Muscle layer of colon (tissue), 2 donors: ENCODE measurements at regions not wholly inside any gene's neighbourhood (a gene's known extent, or its start where the extent isn't known, plus 50 kb on each side); places are given as distances from the start of the nearest gene placed in this dataset.
"Not testable (repeated sequence)": the region's sequence is repeated elsewhere in the genome, so short reads cannot be mapped to it uniquely, and the experiment has no call there.

Source experiments
- H3K27ac ChIP-seq: one replicate; pipeline ENCODE4 v1.7.0; 2013; ENCODE audit warnings: low read depth, mild to moderate bottlenecking, low read length, moderate library complexity
- H3K27me3 ChIP-seq, 2 donors: one replicate each; pipeline ENCODE4 v1.7.0; 2013; ENCODE audit warnings: low read length in 2 of 2, mild to moderate bottlenecking in 2 of 2; ENCODE audit not compliant: insufficient read depth in 2 of 2, control insufficient read depth in 1 of 2
- H3K36me3 ChIP-seq: one replicate; pipeline ENCODE4 v1.7.0; 2013; ENCODE audit warnings: mild to moderate bottlenecking, low read length; ENCODE audit not compliant: insufficient read depth
- H3K4me1 ChIP-seq: one replicate; pipeline ENCODE4 v1.7.0; 2013; ENCODE audit warnings: mild to moderate bottlenecking, low read length; ENCODE audit not compliant: insufficient read depth
- H3K4me3 ChIP-seq, 2 donors: one replicate each; pipeline ENCODE4 v1.7.0; 2013; ENCODE audit warnings: low read length in 2 of 2, low read depth in 1 of 2, mild to moderate bottlenecking in 1 of 2, moderate library complexity in 1 of 2
- H3K9ac ChIP-seq: one replicate; pipeline ENCODE4 v1.7.0; 2013; ENCODE audit warnings: low read length
- H3K9me3 ChIP-seq: one replicate; pipeline ENCODE4 v1.7.0; 2013; ENCODE audit warnings: mild to moderate bottlenecking, low read length
- donor health status: abdominal sarcoma.
- donor health status: Adenocarcinoma of cecum.

DNA sequence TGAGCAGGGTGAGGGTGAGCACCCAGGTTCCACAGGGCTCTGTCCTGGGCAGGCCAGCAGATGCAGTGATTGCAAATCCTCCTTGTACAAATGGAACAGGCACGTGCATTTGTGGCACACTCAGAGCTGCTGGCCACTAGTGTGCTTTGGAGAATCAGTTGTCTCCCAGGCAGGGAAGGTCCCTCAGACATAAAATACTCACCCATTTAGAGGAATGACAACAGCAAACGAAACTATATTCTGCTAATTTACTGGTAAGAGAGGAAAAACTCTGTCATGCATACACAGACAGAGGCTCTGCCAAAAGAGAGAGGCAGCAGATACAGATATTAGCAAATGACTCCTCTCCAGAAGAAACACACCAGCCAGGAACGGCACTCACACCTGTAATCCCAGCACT is 116.5 kb upstream of the PLGLB2 start:
- not testable (repeated sequence) for H3K4me1 ChIP-seq, H3K9me3 ChIP-seq, H3K9ac ChIP-seq, H3K27ac ChIP-seq, H3K36me3 ChIP-seq, H3K27me3 ChIP-seq, H3K4me3 ChIP-seq

DNA sequence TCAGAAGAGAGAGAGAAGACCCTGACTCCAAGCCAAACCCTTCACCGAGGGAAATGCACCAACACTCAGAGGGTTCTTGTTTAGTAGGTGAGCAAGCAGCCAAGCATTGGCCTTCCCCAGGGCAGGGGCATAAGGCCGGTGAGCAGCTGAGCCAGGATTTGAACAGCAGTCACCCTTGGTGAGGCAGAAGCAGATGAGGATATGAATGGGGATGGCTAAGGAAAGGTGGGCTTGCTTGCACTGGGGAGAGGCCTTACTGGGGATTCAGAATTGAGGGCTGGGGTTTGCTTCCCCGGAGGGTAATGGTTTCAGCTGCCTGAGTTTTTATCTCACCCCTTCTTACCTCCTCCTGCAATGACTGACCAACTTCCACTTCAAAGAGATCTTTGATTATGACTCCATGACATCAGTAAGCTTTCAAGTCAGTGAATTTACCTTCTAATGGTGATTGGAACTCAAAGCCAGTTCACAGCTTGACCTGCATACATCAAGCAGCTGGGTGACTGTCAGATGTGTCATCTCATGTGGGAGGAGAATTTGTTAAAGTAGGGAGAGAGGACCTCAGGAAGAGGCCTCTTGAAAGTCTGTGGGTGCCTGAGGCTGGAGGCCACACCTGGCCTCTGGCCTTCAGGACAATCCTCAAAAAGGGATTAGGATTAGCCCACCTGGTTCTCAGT is 114.5 kb upstream of the PLGLB2 start:
- H3K4me3 ChIP-seq, H3K27ac ChIP-seq, H3K36me3 ChIP-seq, H3K9ac ChIP-seq, H3K4me1 ChIP-seq, H3K9me3 ChIP-seq, H3K27me3 ChIP-seq: not testable (repeated sequence)

DNA sequence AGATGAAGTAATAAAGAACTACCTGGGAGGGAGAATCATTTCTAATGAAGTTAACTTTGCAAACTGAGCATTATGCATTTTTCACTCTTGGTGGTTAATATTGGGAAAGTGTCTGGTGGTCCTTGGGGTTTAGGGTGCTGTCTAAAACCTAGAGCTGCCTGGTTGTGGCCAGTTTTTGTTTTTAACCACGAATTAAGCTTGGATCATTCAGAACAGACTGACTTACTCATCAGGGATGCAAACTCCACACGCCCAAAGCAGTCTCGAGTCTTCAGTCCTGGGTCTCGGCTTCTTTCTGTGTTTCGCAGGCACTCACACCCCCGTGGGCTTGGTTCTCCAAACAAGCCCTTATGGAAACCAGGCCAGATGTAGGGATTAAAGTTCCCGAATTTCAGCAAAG is 113.8 kb upstream of the PLGLB2 start:
- H3K27me3 ChIP-seq, H3K36me3 ChIP-seq, H3K4me3 ChIP-seq, H3K9me3 ChIP-seq, H3K4me1 ChIP-seq, H3K9ac ChIP-seq, H3K27ac ChIP-seq: not testable (repeated sequence)

DNA sequence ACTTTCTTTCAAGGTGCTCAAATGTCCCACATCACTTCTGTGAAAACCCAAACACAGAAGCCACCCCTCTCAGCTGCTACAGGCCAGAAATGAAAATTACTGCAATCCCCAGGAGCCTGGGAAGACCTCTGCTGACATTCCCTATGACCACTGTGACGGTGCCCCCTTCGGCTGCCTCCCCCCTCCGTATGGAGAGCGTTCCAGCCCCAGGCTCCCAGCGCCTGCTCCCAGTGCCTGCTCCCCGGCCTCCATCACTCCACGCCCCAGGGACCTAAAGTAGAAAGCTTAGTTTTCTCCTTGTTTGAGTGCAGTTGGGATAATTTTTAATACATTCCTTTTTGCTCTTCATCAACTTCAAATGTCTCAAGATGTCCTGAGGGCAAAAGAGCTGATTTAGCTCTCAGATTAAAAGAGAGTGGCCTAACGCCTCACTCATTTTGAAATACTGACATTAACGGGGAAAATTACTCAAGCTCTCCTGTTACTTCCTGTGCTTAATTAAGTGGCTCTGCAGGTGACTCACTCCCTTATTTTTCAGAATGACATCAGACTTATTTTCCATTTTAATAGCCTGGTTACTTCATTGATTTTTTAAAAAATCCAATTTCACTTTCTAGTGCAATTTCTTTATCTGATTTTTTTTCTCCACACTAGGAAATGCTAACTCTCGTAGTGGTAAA is 112.8 kb upstream of the PLGLB2 start:
- not testable (repeated sequence) for H3K9me3 ChIP-seq, H3K36me3 ChIP-seq, H3K27ac ChIP-seq, H3K27me3 ChIP-seq, H3K4me1 ChIP-seq, H3K9ac ChIP-seq, H3K4me3 ChIP-seq

DNA sequence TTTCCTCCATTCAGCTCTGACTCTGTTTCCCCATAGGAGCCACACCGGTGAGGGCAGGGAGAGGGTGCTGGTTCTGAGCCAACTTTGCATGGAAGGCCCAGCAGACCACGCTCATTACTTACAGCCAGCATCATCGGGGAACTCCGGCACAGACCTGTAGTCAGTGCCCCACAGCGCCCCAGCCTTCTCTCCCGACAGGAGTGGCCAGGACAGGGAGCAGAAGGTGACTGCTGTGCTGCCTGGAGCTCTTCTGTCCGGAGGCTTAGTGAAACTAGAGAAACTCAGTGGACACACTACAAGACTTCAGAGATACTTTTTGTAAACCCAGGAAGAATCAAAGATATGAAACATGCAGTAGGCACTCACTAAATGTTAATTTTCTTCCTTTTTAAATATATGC is 111.6 kb upstream of the PLGLB2 start:
- not testable (repeated sequence) for H3K4me1 ChIP-seq, H3K36me3 ChIP-seq, H3K9me3 ChIP-seq, H3K4me3 ChIP-seq, H3K27me3 ChIP-seq, H3K27ac ChIP-seq, H3K9ac ChIP-seq

DNA sequence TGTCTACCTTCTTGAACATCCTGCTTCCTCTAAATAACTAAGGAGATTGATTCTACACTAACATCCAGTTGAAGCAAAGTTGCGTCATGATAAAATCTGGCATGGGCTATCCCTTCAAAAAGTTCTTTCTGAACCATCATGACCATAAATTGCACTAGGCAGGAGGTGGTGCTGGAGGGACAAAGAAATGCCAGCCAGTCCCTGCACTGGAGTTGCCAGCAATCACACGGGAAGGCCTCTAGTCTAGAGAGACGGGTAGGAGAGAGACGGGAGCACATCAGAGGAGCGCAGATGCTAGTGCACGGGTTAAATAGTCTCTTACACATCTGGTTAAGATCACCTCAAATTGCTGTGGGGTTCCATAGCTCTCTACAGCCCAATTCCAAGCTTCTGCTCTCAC is 111.2 kb upstream of the PLGLB2 start:
- not testable (repeated sequence) for H3K36me3 ChIP-seq, H3K4me3 ChIP-seq, H3K9me3 ChIP-seq, H3K4me1 ChIP-seq, H3K27me3 ChIP-seq, H3K27ac ChIP-seq, H3K9ac ChIP-seq

DNA sequence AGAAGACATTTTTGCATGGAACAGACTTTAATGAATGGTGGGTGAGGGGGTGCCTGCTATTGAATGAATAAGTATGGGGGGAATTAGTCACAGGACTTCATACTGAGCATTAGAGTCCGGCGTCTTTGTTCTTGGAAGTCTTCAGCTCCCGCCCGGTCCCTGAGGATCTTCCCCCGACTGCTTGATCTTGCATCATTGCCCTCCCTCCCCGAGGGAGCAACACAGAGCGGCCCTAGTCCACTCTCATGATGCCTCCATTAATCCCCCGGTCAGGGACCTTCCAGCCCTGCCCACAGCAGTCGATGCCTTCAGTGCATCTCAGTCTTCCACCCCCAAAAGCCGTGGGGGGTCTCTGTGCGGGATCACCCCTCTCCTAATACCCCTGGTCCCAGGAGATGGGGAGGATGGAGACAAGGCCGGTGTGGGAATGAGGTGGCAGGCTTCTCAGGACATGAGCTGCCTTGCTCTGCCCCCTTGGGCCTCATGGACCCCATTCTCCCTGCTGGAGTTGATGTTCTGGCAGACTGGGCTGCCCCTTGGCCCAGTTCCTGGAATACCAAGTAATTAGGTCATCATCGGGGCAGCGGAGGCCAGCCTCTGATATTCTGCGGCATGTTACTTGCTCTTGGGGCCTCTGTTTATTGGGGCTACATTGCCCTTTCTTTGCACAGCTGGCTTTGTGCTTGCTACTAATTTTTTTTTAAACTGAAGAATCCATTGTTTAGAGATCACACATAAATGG is 110.5 kb upstream of the PLGLB2 start:
- not testable (repeated sequence) for H3K27me3 ChIP-seq, H3K27ac ChIP-seq, H3K4me1 ChIP-seq, H3K36me3 ChIP-seq, H3K9me3 ChIP-seq, H3K9ac ChIP-seq, H3K4me3 ChIP-seq

DNA sequence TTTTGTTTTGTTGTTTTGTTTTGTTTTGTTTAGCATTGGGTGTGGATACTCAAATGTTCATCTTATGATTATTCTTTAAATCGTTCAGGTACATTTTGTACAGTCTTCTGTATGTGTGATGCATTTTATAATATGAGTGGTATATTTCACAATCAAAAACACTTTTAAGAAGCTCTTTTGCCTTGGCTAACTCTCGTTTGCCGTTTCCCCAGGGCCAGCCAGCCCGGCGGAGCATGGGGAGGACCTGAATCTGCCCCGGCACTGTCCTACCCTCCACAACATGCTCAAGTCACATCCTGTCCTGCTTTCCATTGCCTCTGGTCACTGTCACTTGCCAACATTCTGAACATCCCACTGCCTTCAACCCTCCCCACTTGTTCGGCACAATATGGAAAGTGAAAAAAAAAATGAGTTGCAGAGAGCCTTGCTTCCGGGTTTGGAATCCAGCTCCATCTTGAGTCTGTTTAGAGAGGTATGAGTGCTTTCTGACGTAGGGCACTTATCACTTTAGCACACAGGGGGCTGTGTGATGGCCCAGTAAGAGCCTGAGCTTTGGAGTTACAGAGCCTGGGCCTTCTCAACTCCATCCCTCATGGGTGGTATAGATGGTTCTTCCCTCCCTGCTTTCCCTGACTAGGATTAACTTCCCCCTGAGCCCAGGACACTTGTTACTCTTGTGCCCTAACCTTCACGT is 109.6 kb upstream of the PLGLB2 start:
- H3K9ac ChIP-seq, H3K27ac ChIP-seq, H3K27me3 ChIP-seq, H3K9me3 ChIP-seq, H3K36me3 ChIP-seq, H3K4me3 ChIP-seq, H3K4me1 ChIP-seq: not testable (repeated sequence)

DNA sequence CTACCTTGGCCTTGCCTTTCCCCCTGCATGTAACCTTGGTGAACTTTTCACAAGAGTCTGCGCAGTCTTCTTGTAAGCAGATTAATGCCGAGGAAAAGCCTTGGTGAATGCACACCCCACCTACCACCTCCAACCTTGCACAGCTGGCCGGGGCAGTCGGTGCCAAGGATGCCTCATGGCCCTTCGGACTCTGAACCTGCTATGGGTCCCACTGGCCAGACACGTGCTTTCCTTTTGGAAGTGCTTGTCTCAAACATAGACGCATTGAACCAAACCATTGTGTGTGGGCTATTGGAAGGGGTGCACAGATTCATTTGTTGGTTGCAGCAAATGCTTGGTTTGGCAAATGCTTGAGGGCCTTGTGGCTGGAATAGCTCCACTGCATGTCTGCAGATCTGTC is 109.0 kb upstream of the PLGLB2 start:
- H3K9me3 ChIP-seq, H3K4me3 ChIP-seq, H3K27me3 ChIP-seq, H3K9ac ChIP-seq, H3K4me1 ChIP-seq, H3K27ac ChIP-seq, H3K36me3 ChIP-seq: not testable (repeated sequence)

DNA sequence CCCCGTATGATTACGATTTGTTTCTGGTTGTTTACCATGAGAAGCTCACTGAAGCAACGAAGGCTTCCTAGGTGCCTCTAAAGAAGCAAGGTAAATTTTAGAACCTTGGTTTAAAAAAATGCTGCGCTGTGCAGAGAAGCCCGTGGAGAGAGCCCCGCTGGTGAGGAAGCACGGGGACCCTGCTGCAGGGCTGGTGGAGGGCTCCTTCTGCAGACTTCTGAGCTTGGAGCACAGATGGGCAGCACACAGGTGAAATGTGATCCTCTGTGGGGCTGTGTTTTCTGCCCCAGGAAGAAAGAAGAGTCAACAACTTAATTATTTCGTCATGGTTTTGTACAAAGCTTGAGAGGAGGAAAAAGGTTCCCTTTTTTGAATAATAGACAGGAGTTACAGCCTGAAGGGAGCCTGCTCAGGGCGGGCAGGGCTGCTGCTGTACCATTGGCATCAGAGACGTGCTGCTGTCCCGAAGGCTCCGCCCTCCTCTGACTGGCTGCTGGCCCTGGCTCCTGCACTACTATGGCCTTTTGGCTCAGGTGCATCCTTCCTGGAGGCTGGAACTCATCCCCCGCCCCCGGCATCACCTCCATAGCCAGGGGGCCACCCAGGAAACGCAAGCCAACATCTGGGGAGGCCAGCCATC is 108.0 kb upstream of the PLGLB2 start:
- H3K4me3 ChIP-seq, H3K36me3 ChIP-seq, H3K4me1 ChIP-seq, H3K27me3 ChIP-seq, H3K27ac ChIP-seq, H3K9me3 ChIP-seq, H3K9ac ChIP-seq: not testable (repeated sequence)

DNA sequence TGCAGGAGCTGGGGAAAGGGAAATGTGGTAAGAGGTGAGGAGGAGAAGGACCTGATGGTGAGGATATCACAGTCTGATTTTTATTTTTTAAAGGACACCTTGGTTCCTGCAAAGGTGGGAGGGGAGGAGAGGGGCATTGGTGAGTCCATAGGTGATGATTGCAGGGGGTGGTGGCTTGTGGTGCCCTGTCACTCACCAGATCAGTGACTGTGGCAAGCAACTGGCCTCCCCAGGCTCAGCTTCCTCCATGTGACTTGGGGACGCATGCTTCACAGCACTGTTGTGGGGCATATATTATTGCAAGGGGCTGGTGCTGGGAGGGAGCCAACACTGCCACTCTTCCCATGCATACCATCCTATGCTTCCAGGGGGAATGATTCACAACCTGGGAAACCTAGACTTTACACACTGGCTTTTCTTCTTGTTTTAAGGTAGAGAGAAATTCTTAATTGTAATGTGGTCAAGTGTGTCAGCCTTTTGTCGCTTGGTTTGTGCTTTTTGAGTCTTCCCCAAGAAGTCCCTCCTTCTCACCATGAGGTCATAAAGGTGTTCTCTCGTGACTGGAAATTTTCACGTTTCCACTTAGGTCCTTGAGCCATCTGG is 106.8 kb upstream of the PLGLB2 start:
- not testable (repeated sequence) for H3K9me3 ChIP-seq, H3K36me3 ChIP-seq, H3K4me3 ChIP-seq, H3K27me3 ChIP-seq, H3K27ac ChIP-seq, H3K4me1 ChIP-seq, H3K9ac ChIP-seq
